Osteocyte (in vitro differentiated cells): ENCODE measurements at regions not wholly inside any gene's neighbourhood (a gene's known extent, or its start where the extent isn't known, plus 50 kb on each side); places are given as distances from the start of the nearest gene placed in this dataset.

Experiments
- DNase-seq: peaks from one replicate; pipeline ENCODE4 v3.0.0; 2021; ENCODE audit warnings: mixed read lengths; ENCODE audit not compliant: unreplicated experiment; ENCODE audit errors: extremely low spot score
- H3K27ac Mint-ChIP-seq: one replicate; pipeline ENCODE4 v1.8.0; 2021; ENCODE audit warnings: mild to moderate bottlenecking, mixed read lengths; ENCODE audit not compliant: unreplicated experiment
- H3K27me3 Mint-ChIP-seq: one replicate; pipeline ENCODE4 v1.8.0; 2021; ENCODE audit warnings: mixed read lengths; ENCODE audit not compliant: unreplicated experiment
- H3K36me3 Mint-ChIP-seq: one replicate; pipeline ENCODE4 v1.8.0; 2021; ENCODE audit warnings: mixed read lengths; ENCODE audit not compliant: unreplicated experiment
- H3K4me1 Mint-ChIP-seq: one replicate; pipeline ENCODE4 v1.8.0; 2021; ENCODE audit warnings: mixed read lengths; ENCODE audit not compliant: unreplicated experiment
- H3K4me3 Mint-ChIP-seq: one replicate; pipeline ENCODE4 v1.8.0; 2021; ENCODE audit warnings: mild to moderate bottlenecking, moderate library complexity, mixed read lengths; ENCODE audit not compliant: unreplicated experiment
- H3K9me3 Mint-ChIP-seq: one replicate; pipeline ENCODE4 v1.8.0; 2021; ENCODE audit warnings: mixed read lengths; ENCODE audit not compliant: unreplicated experiment
- CTCF ChIP-seq: fragments of 200-600 bp; sonication (generic); IDR thresholded peaks from 2 replicates; pipeline ENCODE4 v1.5.0; 2021; ENCODE audit warnings: antibody characterized with exemption, mild to moderate bottlenecking, moderate library complexity

GRCh38 chr9:91496351-91496750 is 72.7 kb upstream of the NFIL3 start:
- H3K27ac Mint-ChIP-seq, result peak overlapping the region; percentile 89
- TF ChIP-seq CTCF, result no peak
- H3K9me3 Mint-ChIP-seq, result no peaks in the 10 kb centered on the region
- H3K4me3 Mint-ChIP-seq, result no peak overlapping the region
- no peaks in the 10 kb centered on the region for H3K36me3 Mint-ChIP-seq
- DNase-seq, result no peak
- H3K4me1 Mint-ChIP-seq, result peaks cover 32% of the 10 kb centered on the region
- no peaks in the 10 kb centered on the region for H3K27me3 Mint-ChIP-seq

- Mint-ChIP-seq H3K36me3 (no peaks in the 10 kb centered on the region), H3K27me3 (no peaks in the 10 kb centered on the region), H3K4me3 (peak overlapping the region; percentile 11), H3K4me1 (peaks cover 28% of the 10 kb centered on the region), H3K27ac (peak overlapping the region; percentile 89), H3K9me3 (no peaks in the 10 kb centered on the region)
- no peak for DNase-seq
- no peak for TF ChIP-seq CTCF
Measured at GRCh38 chr9:91495450-91495849, 71.8 kb upstream of the NFIL3 start.

- Mint-ChIP-seq H3K4me3 (no peak overlapping the region), H3K27ac (peak overlapping the region; percentile 89), H3K27me3 (no peaks in the 10 kb centered on the region), H3K9me3 (no peaks in the 10 kb centered on the region), H3K36me3 (no peaks in the 10 kb centered on the region), H3K4me1 (peaks cover 28% of the 10 kb centered on the region)
- TF ChIP-seq CTCF, result no peak
- no peak for DNase-seq
Measured at GRCh38 chr9:91494751-91495150, 71.1 kb upstream of the NFIL3 start.

- H3K27me3 Mint-ChIP-seq, result no peaks in the 10 kb centered on the region
- H3K36me3 Mint-ChIP-seq, result no peaks in the 10 kb centered on the region
- H3K4me1 Mint-ChIP-seq, result peaks cover 49% of the 10 kb centered on the region
- TF ChIP-seq CTCF, result no peak
- DNase-seq, result no peak
- H3K4me3 Mint-ChIP-seq, result no peak overlapping the region
- H3K27ac Mint-ChIP-seq, result no peak overlapping the region
- H3K9me3 Mint-ChIP-seq, result no peaks in the 10 kb centered on the region
Measured at GRCh38 chr9:91492237-91492636, 68.6 kb upstream of the NFIL3 start.

GRCh38 chr9:91491624-91492023 is 68.0 kb upstream of the NFIL3 start:
- peaks cover 55% of the 10 kb centered on the region for H3K4me1 Mint-ChIP-seq
- no peaks in the 10 kb centered on the region for H3K36me3 Mint-ChIP-seq
- no peak for TF ChIP-seq CTCF
- H3K9me3 Mint-ChIP-seq, result no peaks in the 10 kb centered on the region
- no peak for DNase-seq
- no peak overlapping the region for H3K27ac Mint-ChIP-seq
- no peaks in the 10 kb centered on the region for H3K27me3 Mint-ChIP-seq
- H3K4me3 Mint-ChIP-seq, result no peak overlapping the region
